PC-9 (cell line): ENCODE measurements at regions not wholly inside any gene's neighbourhood (a gene's known extent, or its start where the extent isn't known, plus 50 kb on each side); places are given as distances from the start of the nearest gene placed in this dataset.

Source experiments
- BruUV-seq: library from RNA; stranded (reverse); fragments of 400-500 nt; replicated peaks from 2 replicates; lab custom pipeline; 2021; lab: Mats Ljungman, UMichigan
- CTCF ChIA-PET: fragments of 300-600 bp; sonication (Branson Sonifier 250); formaldehyde crosslinking; loops from one replicate; lab custom pipeline; 2022; ENCODE audit warnings: antibody characterized with exemption; lab: Charles Lee
- POLR2A ChIA-PET: fragments of 300-600 bp; sonication (Branson Sonifier 250); formaldehyde crosslinking; loops from one replicate; lab custom pipeline; 2022; ENCODE audit warnings: antibody characterized with exemption; ENCODE audit not compliant: unreplicated experiment; lab: Charles Lee
- DNase-seq, 2 experiments: peaks; one replicate each; pipeline versions ENCODE4 v3.0.0 to v3.0.0-alpha.2; 2015 to 2022; ENCODE audit warnings: mixed read lengths in 1 of 2
- H2AFZ ChIP-seq: fragments of 200-600 bp; sonication (generic); 2 replicates; pipeline ENCODE4 v1.8.1; 2017; ENCODE audit warnings: antibody characterized with exemption
- H3F3A ChIP-seq: fragments of 200-600 bp; sonication (generic); 2 replicates; pipeline ENCODE4 v1.8.1; 2017; ENCODE audit warnings: antibody characterized with exemption, mild to moderate bottlenecking, low read depth; ENCODE audit not compliant: insufficient read depth
- H3K27ac ChIP-seq: fragments of 200-600 bp; sonication (generic); 2 replicates; pipeline ENCODE4 v1.6.1; 2016; ENCODE audit warnings: mixed run types
- H3K27me3 ChIP-seq: fragments of 200-600 bp; sonication (generic); 2 replicates; pipeline ENCODE4 v1.6.1; 2016; ENCODE audit warnings: low read depth, mixed run types; ENCODE audit not compliant: insufficient read depth
- H3K36me3 ChIP-seq: fragments of 200-600 bp; sonication (generic); 2 replicates; pipeline ENCODE4 v1.6.1; 2016; ENCODE audit warnings: low read depth, mixed run types
- H3K4me1 ChIP-seq: fragments of 200-600 bp; sonication (generic); replicated peaks from 2 replicates; pipeline ENCODE4 v1.6.1; 2016; ENCODE audit warnings: mixed run types; ENCODE audit not compliant: insufficient read depth
- H3K4me2 ChIP-seq: fragments of 200-600 bp; sonication (generic); 2 replicates; pipeline ENCODE4 v1.6.1; 2017; ENCODE audit warnings: mixed run types
- H3K4me3 ChIP-seq: fragments of 200-600 bp; sonication (generic); 2 replicates; pipeline ENCODE4 v1.6.1; 2016; ENCODE audit warnings: mixed run types
- H3K79me2 ChIP-seq: fragments of 200-600 bp; sonication (generic); 2 replicates; pipeline ENCODE4 v1.6.1; 2017; ENCODE audit warnings: low read depth, mixed run types
- H3K9me2 ChIP-seq: fragments of 200-600 bp; sonication (generic); 2 replicates; pipeline ENCODE4 v1.8.1; 2017; ENCODE audit warnings: mild to moderate bottlenecking; ENCODE audit not compliant: insufficient read depth
- H3K9me3 ChIP-seq: fragments of 200-600 bp; sonication (generic); 2 replicates; pipeline ENCODE4 v1.8.1; 2016; ENCODE audit warnings: low read depth; ENCODE audit not compliant: insufficient read depth
- H4K20me1 ChIP-seq: fragments of 200-600 bp; sonication (generic); 2 replicates; pipeline ENCODE4 v1.8.1; 2017; ENCODE audit not compliant: insufficient read depth
- CTCF ChIP-seq: fragments of 200-600 bp; sonication (generic); conservative IDR thresholded peaks from 2 replicates; pipeline ENCODE4 v1.6.1; 2017; ENCODE audit warnings: mixed run types, antibody characterized with exemption, mild to moderate bottlenecking, moderate library complexity
- EZH2 ChIP-seq: fragments of 200-600 bp; sonication (generic); IDR thresholded peaks from 2 replicates; pipeline ENCODE4 v1.8.0; 2017; ENCODE audit warnings: antibody characterized with exemption, low read depth
- intact Hi-C: fragments of 100-400 bp; cut with micrococcal nuclease; formaldehyde crosslinking; loops from one replicate; pipeline ENCODE4 v1.10.0; 2022; ENCODE audit not compliant: unreplicated experiment

GRCh38 chr16:64162613-64163375 lies 959.1 kb downstream of the CDH11 start:
- no peak overlapping the region for H3K27ac ChIP-seq

GRCh38 chr16:64159976-64160375 lies 961.9 kb downstream of the CDH11 start:
- ChIA-PET POLR2A (no interaction called here), CTCF (no interaction called here)

More at GRCh38 chr16:64162613-64163375, 959.1 kb downstream of the CDH11 start:
- Histone ChIP-seq H3K4me2 (no peak overlapping the region), H3K4me3 (no peak overlapping the region), H3F3A (no peaks in the 10 kb centered on the region), H3K79me2 (no peaks in the 10 kb centered on the region), H3K9me3 (no peaks in the 10 kb centered on the region), H2AFZ (no peak overlapping the region), H3K9me2 (no peaks in the 10 kb centered on the region), H3K27me3 (no peaks in the 10 kb centered on the region), H3K36me3 (no peaks in the 10 kb centered on the region), H3K4me1 (peaks cover 4% of the 10 kb centered on the region; the same call in 1 of the 2 replicates), H4K20me1 (no peaks in the 10 kb centered on the region)
- POLR2A ChIA-PET = no interaction called here
- TF ChIP-seq EZH2 (no peak), CTCF (no peak)
- CTCF ChIA-PET = no interaction called here
- no TSS peak for BruUV-seq
- DNase-seq = no peak
- intact Hi-C loops = no loop called here

GRCh38 chr16:64158941-64159588 lies 962.8 kb downstream of the CDH11 start:
- no peak for TF ChIP-seq CTCF
- TF ChIP-seq EZH2 = no peak
- Histone ChIP-seq H3F3A (no peaks in the 10 kb centered on the region), H3K9me3 (no peaks in the 10 kb centered on the region), H4K20me1 (no peaks in the 10 kb centered on the region), H3K4me2 (no peak overlapping the region), H3K27me3 (no peaks in the 10 kb centered on the region), H2AFZ (no peak overlapping the region), H3K4me1 (peaks cover 4% of the 10 kb centered on the region; the same call in 1 of the 2 replicates), H3K27ac (no peak overlapping the region), H3K79me2 (no peaks in the 10 kb centered on the region), H3K9me2 (no peaks in the 10 kb centered on the region), H3K36me3 (no peaks in the 10 kb centered on the region), H3K4me3 (no peak overlapping the region)
- ChIA-PET POLR2A (no interaction called here), CTCF (no interaction called here)
- DNase-seq = no peak
- intact Hi-C loops = no loop called here
- BruUV-seq = no TSS peak

More at GRCh38 chr16:64159976-64160375, 961.9 kb downstream of the CDH11 start:
- TF ChIP-seq CTCF (no peak), EZH2 (no peak)
- no peak overlapping the region for H3K4me3 ChIP-seq
- no peaks in the 10 kb centered on the region for H4K20me1 ChIP-seq
- no peaks in the 10 kb centered on the region for H3K36me3 ChIP-seq
- no peak overlapping the region for H3K4me2 ChIP-seq
- H3F3A ChIP-seq = no peaks in the 10 kb centered on the region
- H3K4me1 ChIP-seq = peaks cover 4% of the 10 kb centered on the region; the same call in 1 of the 2 replicates
- BruUV-seq = no TSS peak
- no peaks in the 10 kb centered on the region for H3K79me2 ChIP-seq
- no peak overlapping the region for H2AFZ ChIP-seq
- no peak overlapping the region for H3K27ac ChIP-seq
- H3K9me2 ChIP-seq = no peaks in the 10 kb centered on the region
- no peaks in the 10 kb centered on the region for H3K27me3 ChIP-seq
- intact Hi-C loops = no loop called here
- DNase-seq = no peak
- H3K9me3 ChIP-seq = no peaks in the 10 kb centered on the region
